Uterus (tissue), 2 donors: ENCODE measurements at regions not wholly inside any gene's neighbourhood (a gene's known extent, or its start where the extent isn't known, plus 50 kb on each side); places are given as distances from the start of the nearest gene placed in this dataset.

Experiments used
- CTCF ChIP-seq, 4 experiments: fragments of 200-600 bp in 2 of 4; fragments of 450-650 bp in 2 of 4; sonication (generic) in 2 of 4; IDR thresholded peaks; one replicate each; pipeline ENCODE4 v1.5.1; 2016 to 2019; ENCODE audit warnings: antibody characterized with exemption in 4 of 4, mild to moderate bottlenecking in 2 of 4, moderate library complexity in 1 of 4
- POLR2A ChIP-seq, 2 donors: fragments of 450-650 bp; IDR thresholded peaks; one replicate each; pipeline ENCODE4 v1.6.1; 2016; ENCODE audit warnings: antibody characterized with exemption in 2 of 2, mild to moderate bottlenecking in 1 of 2, moderate library complexity in 1 of 2

GRCh38 chr5:54656261-54656728 is 138.7 kb downstream of the SNX18 start:
- no peak for TF ChIP-seq CTCF (IDR thresholded peaks at IDR 0.05)
- no peak for TF ChIP-seq POLR2A (IDR thresholded peaks at IDR 0.05)
